Spleen (tissue), 7 donors: ENCODE measurements at regions not wholly inside any gene's neighbourhood (a gene's known extent, or its start where the extent isn't known, plus 50 kb on each side); places are given as distances from the start of the nearest gene placed in this dataset.

ENCODE experiments used
- POLR2A ChIP-seq, 3 donors: fragments of 450-650 bp; IDR thresholded peaks; one replicate each; pipeline ENCODE4 v1.5.1; 2017; ENCODE audit warnings: antibody characterized with exemption in 3 of 3, mild to moderate bottlenecking in 1 of 3
- TF ChIP-seq, protein P1 (sequence below), 11 experiments: fragments of 200-600 bp in 7 of 11; fragments of 450-650 bp in 4 of 11; sonication (generic) in 4 of 11; IDR thresholded peaks in 8 of 11; conservative IDR thresholded peaks in 3 of 11; 1 replicate in 7 of 11; 2 replicates in 4 of 11; pipeline versions ENCODE4 v1.4.0 to v1.8.0; 2016 to 2021; ENCODE audit warnings: antibody characterized with exemption in 11 of 11, inconsistent platforms in 4 of 11, mild to moderate bottlenecking in 1 of 11
- donor health status: DM: no; HTN: no; CAD: no; lungs with moderate emphysema.
- donor health status: DM: no; HTN: no; CAD: no.
- donor health status: DM: no; HTN: no; CAD: no.

- TF ChIP-seq, protein P1, sequence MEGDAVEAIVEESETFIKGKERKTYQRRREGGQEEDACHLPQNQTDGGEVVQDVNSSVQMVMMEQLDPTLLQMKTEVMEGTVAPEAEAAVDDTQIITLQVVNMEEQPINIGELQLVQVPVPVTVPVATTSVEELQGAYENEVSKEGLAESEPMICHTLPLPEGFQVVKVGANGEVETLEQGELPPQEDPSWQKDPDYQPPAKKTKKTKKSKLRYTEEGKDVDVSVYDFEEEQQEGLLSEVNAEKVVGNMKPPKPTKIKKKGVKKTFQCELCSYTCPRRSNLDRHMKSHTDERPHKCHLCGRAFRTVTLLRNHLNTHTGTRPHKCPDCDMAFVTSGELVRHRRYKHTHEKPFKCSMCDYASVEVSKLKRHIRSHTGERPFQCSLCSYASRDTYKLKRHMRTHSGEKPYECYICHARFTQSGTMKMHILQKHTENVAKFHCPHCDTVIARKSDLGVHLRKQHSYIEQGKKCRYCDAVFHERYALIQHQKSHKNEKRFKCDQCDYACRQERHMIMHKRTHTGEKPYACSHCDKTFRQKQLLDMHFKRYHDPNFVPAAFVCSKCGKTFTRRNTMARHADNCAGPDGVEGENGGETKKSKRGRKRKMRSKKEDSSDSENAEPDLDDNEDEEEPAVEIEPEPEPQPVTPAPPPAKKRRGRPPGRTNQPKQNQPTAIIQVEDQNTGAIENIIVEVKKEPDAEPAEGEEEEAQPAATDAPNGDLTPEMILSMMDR (IDR thresholded peaks at IDR 0.05 in 8 of 11, conservative IDR thresholded peaks at IDR 0.05 in 3 of 11), result peak; percentile 28 to 69 (median 63)
- no peak for TF ChIP-seq POLR2A (IDR thresholded peaks at IDR 0.05)
Measured at GRCh38 chr13:21849323-21849722, 178.4 kb downstream of the FGF9 start.
